Stimulated activated effector memory CD8-positive, alpha-beta T cell treated with anti-CD3 and anti-CD28 coated beads, Interleukin-12 subunit alpha, Interleukin-12 subunit beta, amount 100 ng/mL, for 72 hours (primary cell): ENCODE measurements at regions not wholly inside any gene's neighbourhood (a gene's known extent, or its start where the extent isn't known, plus 50 kb on each side); places are given as distances from the start of the nearest gene placed in this dataset.
"Not testable (repeated sequence)": the region's sequence is repeated elsewhere in the genome, so short reads cannot be mapped to it uniquely, and the experiment has no call there.

ENCODE experiments used
- ATAC-seq: fragments of 150-1000 bp; cut with Tn5 transposase; 2 replicates; pipeline ENCODE4 v1.10.0; 2021
- DNase-seq, 2 donors: peaks; one replicate each; pipeline ENCODE4 v3.0.0; 2021 to 2022; ENCODE audit warnings: low spot score in 2 of 2
- H3K27ac Mint-ChIP-seq: one replicate; pipeline ENCODE4 v1.8.0; 2022; ENCODE audit warnings: mild to moderate bottlenecking, mixed read lengths
- H3K36me3 Mint-ChIP-seq: one replicate; pipeline ENCODE4 v1.8.0; 2022; ENCODE audit warnings: mild to moderate bottlenecking, mixed read lengths
- H3K4me1 Mint-ChIP-seq: one replicate; pipeline ENCODE4 v1.8.0; 2022; ENCODE audit warnings: mixed read lengths
- H3K4me3 Mint-ChIP-seq: one replicate; pipeline ENCODE4 v1.8.0; 2022; ENCODE audit warnings: mild to moderate bottlenecking, mixed read lengths
- H3K9me3 Mint-ChIP-seq: one replicate; pipeline ENCODE4 v1.8.0; 2022; ENCODE audit warnings: mixed read lengths

- Mint-ChIP-seq H3K36me3 (no peaks in the 10 kb centered on the region), H3K27ac (no peak overlapping the region), H3K4me1 (no peaks in the 10 kb centered on the region), H3K4me3 (no peak overlapping the region), H3K9me3 (no peaks in the 10 kb centered on the region)
- ATAC-seq (no peak), DNase-seq (no peak)
Measured at GRCh38 chr20:57107208-57107607, 159.2 kb downstream of the BMP7 start.

GRCh38 chr20:57108218-57108617 lies 158.2 kb downstream of the BMP7 start:
- Mint-ChIP-seq H3K4me3 (no peak overlapping the region), H3K27ac (no peak overlapping the region), H3K36me3 (no peaks in the 10 kb centered on the region), H3K4me1 (no peaks in the 10 kb centered on the region), H3K9me3 (no peaks in the 10 kb centered on the region)
- no peak for ATAC-seq
- DNase-seq = no peak

- H3K4me3 Mint-ChIP-seq = no peak overlapping the region
- no peaks in the 10 kb centered on the region for H3K36me3 Mint-ChIP-seq
Measured at GRCh38 chr20:57108742-57109570, 157.5 kb downstream of the BMP7 start.

GRCh38 chr20:57109571-57109953 lies 156.9 kb downstream of the BMP7 start:
- DNase-seq (no peak), ATAC-seq (no peak)
- Mint-ChIP-seq H3K36me3 (no peaks in the 10 kb centered on the region), H3K9me3 (no peaks in the 10 kb centered on the region), H3K4me3 (no peak overlapping the region), H3K27ac (no peak overlapping the region), H3K4me1 (no peaks in the 10 kb centered on the region)

More at GRCh38 chr20:57108742-57109570, 157.5 kb downstream of the BMP7 start:
- Mint-ChIP-seq H3K27ac (no peak overlapping the region), H3K9me3 (no peaks in the 10 kb centered on the region), H3K4me1 (no peaks in the 10 kb centered on the region)
- DNase-seq (no peak), ATAC-seq (no peak)

- not testable (repeated sequence) for H3K36me3 Mint-ChIP-seq, DNase-seq, H3K4me3 Mint-ChIP-seq, H3K9me3 Mint-ChIP-seq, H3K4me1 Mint-ChIP-seq, ATAC-seq, H3K27ac Mint-ChIP-seq
Measured at GRCh38 chr20:57110121-57111027, 156.1 kb downstream of the BMP7 start.

GRCh38 chr20:57111028-57111373 lies 155.4 kb downstream of the BMP7 start:
- no peaks in the 10 kb centered on the region for H3K36me3 Mint-ChIP-seq
- ATAC-seq = no peak
- no peak overlapping the region for H3K4me3 Mint-ChIP-seq

GRCh38 chr20:57112448-57112847 lies 154.0 kb downstream of the BMP7 start:
- no peaks in the 10 kb centered on the region for H3K4me1 Mint-ChIP-seq
- H3K36me3 Mint-ChIP-seq = no peaks in the 10 kb centered on the region
- no peak overlapping the region for H3K4me3 Mint-ChIP-seq
- no peaks in the 10 kb centered on the region for H3K9me3 Mint-ChIP-seq
- DNase-seq (no peak), ATAC-seq (no peak)
- no peak overlapping the region for H3K27ac Mint-ChIP-seq

More at GRCh38 chr20:57111028-57111373, 155.4 kb downstream of the BMP7 start:
- Mint-ChIP-seq H3K27ac (no peak overlapping the region), H3K4me1 (no peaks in the 10 kb centered on the region), H3K9me3 (no peaks in the 10 kb centered on the region)
- DNase-seq = no peak

- H3K4me3 Mint-ChIP-seq = no peak overlapping the region
- no peak for ATAC-seq
Measured at GRCh38 chr20:57114290-57115005, 152.0 kb downstream of the BMP7 start.

GRCh38 chr20:57117296-57117695 lies 149.1 kb downstream of the BMP7 start:
- no peaks in the 10 kb centered on the region for H3K36me3 Mint-ChIP-seq
- H3K4me1 Mint-ChIP-seq = no peaks in the 10 kb centered on the region
- ATAC-seq (no peak), DNase-seq (no peak)
- no peaks in the 10 kb centered on the region for H3K9me3 Mint-ChIP-seq
- H3K27ac Mint-ChIP-seq = no peak overlapping the region
- no peak overlapping the region for H3K4me3 Mint-ChIP-seq

More at GRCh38 chr20:57114290-57115005, 152.0 kb downstream of the BMP7 start:
- Mint-ChIP-seq H3K36me3 (no peaks in the 10 kb centered on the region), H3K9me3 (no peaks in the 10 kb centered on the region), H3K4me1 (no peaks in the 10 kb centered on the region), H3K27ac (no peak overlapping the region)
- DNase-seq = no peak

GRCh38 chr20:57118107-57118769 lies 148.2 kb downstream of the BMP7 start:
- no peak for ATAC-seq
- no peak overlapping the region for H3K4me3 Mint-ChIP-seq
- no peaks in the 10 kb centered on the region for H3K36me3 Mint-ChIP-seq
- DNase-seq = no peak
- no peaks in the 10 kb centered on the region for H3K4me1 Mint-ChIP-seq
- H3K9me3 Mint-ChIP-seq = no peaks in the 10 kb centered on the region
- no peak overlapping the region for H3K27ac Mint-ChIP-seq
